Astrocyte of the cerebellum (primary cell): ENCODE measurements at regions not wholly inside any gene's neighbourhood (a gene's known extent, or its start where the extent isn't known, plus 50 kb on each side); places are given as distances from the start of the nearest gene placed in this dataset.
"Not testable (repeated sequence)": the region's sequence is repeated elsewhere in the genome, so short reads cannot be mapped to it uniquely, and the experiment has no call there.

Experiments
- DNase-seq: peaks from one replicate; pipeline ENCODE4 v3.0.0-alpha.2; 2011; ENCODE audit warnings: low read depth
- H3K4me3 ChIP-seq: 2 replicates; pipeline ENCODE4 v1.5.1; 2011; ENCODE audit warnings: mild to moderate bottlenecking, low read depth, low read length, moderate library complexity
- CTCF ChIP-seq: IDR thresholded peaks from 2 replicates; pipeline ENCODE4 v1.5.1; 2012; ENCODE audit warnings: low read length, low read depth, moderate library complexity, mild to moderate bottlenecking; ENCODE audit errors: missing control alignments
- in situ Hi-C: cut with HindIII; loops from 2 replicates; pipeline ENCODE4 v1.10.0; 2017; ENCODE audit warnings: low sequenced_read_pairs

GRCh38 chr21:29430030-29430429, 131.3 kb downstream of the BACH1 start:
- in situ Hi-C loops = no loop called here

GRCh38 chr21:29430576-29430975, 131.9 kb downstream of the BACH1 start:
- no peak for DNase-seq
- in situ Hi-C loops = no loop called here
- no peak for TF ChIP-seq CTCF
- no peak overlapping the region for H3K4me3 ChIP-seq

More at GRCh38 chr21:29430030-29430429, 131.3 kb downstream of the BACH1 start:
- DNase-seq = no peak
- H3K4me3 ChIP-seq = no peak overlapping the region
- no peak for TF ChIP-seq CTCF

GRCh38 chr21:29431178-29431577, 132.5 kb downstream of the BACH1 start:
- H3K4me3 ChIP-seq = no peak overlapping the region
- in situ Hi-C loops = no loop called here
- DNase-seq = no peak
- TF ChIP-seq CTCF = no peak

- in situ Hi-C loops = no loop called here
- DNase-seq = no peak
- no peak for TF ChIP-seq CTCF
- H3K4me3 ChIP-seq = no peak overlapping the region
Measured at GRCh38 chr21:29431680-29432079, 133.0 kb downstream of the BACH1 start.

GRCh38 chr21:29433366-29434059, 134.8 kb downstream of the BACH1 start:
- no peak for TF ChIP-seq CTCF
- in situ Hi-C loops = no loop called here
- DNase-seq = no peak
- H3K4me3 ChIP-seq = no peak overlapping the region

- no peak for TF ChIP-seq CTCF
- no peak overlapping the region for H3K4me3 ChIP-seq
- in situ Hi-C loops = no loop called here
- no peak for DNase-seq
Measured at GRCh38 chr21:29434081-29434480, 135.4 kb downstream of the BACH1 start.

GRCh38 chr21:29434982-29435381, 136.3 kb downstream of the BACH1 start:
- H3K4me3 ChIP-seq, in situ Hi-C loops: not testable (repeated sequence)

More at GRCh38 chr21:29434982-29435381, 136.3 kb downstream of the BACH1 start:
- DNase-seq = not testable (repeated sequence)
